ENCODE measurements at regions not wholly inside any gene's neighbourhood (a gene's known extent, or its start where the extent isn't known, plus 50 kb on each side); places are given as distances from the start of the nearest gene placed in this dataset.

DNA sequence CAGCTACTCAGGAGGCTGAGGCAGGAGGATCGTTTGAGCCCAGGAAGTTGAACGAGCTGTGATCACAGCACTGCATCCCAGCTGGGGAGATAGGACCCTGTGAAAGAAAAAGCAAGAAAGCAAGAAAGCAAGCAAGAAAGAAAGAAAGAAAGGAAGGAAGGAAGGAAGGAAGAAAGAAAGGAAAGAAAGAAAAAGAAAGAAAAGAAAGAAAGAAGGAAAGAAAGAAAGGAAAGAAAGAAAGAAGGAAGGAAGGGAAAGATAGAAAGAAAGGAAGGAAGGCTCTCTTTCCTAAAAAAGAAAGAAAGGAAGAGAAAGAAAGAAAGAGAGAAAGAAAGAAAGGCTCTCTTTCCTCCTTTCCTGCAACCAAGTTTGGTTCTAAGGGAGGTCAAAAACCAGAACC lies 380.3 kb downstream of the PCNX1 start:
- no peak for DNase-seq (ENCODE audit: low read depth, low spot score)

DNA sequence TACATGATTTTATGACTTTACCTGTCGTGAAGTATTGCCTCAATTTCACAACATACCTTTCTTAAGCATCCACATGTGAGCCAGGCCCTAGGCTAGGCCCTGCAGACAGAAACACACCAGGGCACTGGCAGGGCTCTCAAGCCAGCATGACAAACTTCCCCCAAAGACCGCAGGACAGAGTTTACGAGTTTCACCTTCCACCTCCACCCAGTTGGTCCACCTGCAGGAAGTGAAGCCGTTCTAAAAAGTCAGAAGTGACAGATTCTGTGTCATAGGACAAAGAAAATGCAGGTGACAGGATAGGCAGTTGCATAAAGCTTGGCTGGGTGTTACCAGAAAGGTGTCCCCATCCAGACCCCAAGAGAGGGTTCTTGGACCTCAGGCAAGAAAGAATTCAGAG lies 382.3 kb downstream of the PCNX1 start:
- no peak for DNase-seq (ENCODE audit: low read depth, low spot score)

DNA sequence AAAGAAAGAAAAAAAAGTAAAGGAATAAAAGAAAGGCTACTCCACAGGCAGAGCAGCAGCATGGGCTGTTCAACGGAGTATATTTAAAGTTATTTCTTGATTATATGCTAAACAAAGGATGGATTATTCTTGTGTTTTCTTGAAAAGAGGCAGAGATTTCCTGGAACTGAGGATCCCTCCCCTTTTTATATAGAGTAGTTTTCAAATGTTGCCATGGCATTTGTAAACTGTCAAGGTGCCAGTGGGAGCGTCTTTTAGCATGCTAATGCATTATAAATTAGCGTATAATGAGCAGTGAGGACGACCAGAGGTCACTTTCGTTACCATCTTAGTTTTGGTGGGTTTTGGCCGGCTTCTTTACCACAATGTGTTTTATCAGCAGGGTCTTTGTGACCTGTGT lies 383.0 kb downstream of the PCNX1 start:
- no peak for DNase-seq (ENCODE audit: low read depth, low spot score)

DNA sequence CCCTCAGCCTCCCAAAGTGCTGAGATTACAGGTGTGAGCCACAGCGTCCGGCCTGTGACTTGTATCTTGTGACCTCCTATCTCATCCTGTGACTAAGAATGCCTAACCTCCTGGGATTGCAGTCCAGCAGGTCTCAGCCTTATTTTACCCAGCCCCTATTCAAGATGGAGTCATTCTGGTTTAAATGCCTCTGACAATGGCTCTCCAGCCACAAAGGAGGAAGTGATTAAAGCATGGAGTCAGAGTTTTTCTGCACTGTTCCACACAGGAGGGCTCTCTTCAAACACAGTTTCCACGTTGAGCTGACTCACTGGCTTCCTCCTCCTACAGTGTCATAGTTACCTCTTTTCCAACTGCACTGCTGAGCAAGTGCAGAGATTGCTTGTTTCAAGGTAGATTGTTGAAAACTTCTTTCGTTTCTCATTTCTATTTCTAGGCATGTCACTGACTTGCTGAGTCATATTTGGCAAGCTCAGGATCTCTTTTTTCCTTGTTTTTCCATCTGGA lies 383.8 kb downstream of the PCNX1 start:
- peak; percentile 4 for DNase-seq (ENCODE audit: low read depth, low spot score)

DNA sequence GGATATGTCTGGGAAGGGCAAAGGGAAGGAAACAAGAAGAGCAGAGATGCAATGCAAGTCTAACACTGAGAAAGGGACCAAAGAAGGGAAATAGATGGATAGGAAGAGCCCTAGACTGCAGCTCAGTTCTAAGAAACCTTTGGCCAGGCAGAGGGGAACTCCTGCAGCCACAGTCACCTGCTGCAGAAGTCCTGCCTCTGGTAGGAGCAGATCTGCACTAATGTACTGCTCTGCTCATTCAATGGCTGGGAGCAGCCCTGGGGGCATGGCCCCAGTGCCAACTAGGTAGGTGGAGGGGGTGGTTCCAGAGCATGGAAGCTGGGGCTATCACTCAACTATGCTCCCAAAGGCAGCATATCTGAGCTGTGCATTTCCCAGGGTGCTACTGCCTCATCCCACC lies 388.9 kb downstream of the PCNX1 start:
- no peak for DNase-seq (ENCODE audit: low read depth, low spot score)

DNA sequence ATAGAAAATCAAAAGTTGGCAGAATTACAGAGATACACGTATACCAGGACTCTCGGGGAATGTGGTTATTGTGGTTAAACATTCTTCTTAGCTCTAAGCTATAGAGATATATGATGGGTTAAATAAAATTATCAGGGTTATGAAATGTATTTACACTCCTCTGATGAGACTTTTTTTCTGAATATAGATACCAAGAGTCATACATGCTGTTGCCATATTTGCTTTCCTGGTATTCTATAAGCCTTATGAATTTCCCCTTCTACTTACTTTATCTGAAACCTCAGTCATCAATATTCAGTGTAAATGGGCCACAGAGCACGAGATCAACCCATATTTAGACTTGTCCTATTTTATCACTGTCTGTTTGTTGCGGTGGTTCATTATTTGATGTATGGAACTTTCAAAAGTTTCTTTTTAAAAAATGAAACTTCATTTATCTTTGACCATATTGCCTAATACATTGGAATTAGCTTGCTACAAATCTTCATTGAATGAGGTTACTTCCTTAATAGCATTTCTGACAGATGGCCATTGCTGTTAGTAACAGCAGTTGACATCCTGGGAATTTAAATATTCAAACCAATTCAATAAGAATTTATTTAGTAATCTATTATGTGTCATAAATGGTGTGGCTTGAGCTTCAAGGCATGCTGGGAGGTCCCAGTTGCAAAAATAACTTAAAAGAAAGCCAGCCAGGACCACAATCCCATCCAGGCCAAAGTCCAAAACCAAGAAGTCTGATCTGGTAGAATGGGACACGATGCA lies 393.5 kb downstream of the PCNX1 start:
- DNase-seq (ENCODE audit: low read depth, low spot score) = no peak

DNA sequence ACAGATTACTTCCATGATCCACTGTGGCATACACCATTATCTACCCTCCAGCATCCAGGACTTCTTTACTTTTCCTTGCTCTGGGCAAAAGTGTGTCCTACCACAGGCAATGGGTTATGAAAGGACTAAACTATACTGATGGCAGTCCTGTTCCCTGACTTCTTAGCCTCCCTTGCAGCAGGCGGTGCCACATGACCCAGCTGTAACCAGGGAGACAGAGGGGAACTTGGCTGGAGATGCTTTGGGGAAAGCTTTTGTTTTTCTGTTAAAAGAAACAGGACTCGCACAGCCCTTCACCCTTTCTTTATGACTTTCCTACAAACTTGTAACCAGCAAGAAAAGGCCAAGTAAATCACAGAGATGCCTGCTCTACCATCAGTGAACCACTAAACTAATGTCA lies 394.4 kb downstream of the PCNX1 start:
- no peak for DNase-seq (ENCODE audit: low read depth, low spot score)

DNA sequence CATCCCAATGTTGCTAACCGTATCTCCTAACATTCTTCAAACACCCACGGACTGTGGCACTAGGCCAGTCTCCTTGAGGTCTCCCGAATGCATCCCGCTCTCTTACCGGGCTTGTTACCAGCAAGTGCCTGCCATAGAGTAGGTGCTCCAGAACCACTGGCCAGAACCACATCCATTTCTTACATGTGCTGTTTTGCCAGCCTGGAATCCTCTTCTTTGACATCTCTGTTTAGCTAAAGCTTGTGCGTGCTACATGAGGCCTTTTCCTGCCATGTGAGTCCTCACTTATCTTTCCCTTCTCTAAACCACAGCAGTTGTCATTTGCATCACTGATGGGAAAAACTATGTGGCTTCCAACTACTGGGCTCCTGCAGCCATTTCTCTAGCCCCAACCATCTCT lies 397.4 kb downstream of the PCNX1 start:
- DNase-seq (ENCODE audit: low read depth, low spot score) = no peak

DNA sequence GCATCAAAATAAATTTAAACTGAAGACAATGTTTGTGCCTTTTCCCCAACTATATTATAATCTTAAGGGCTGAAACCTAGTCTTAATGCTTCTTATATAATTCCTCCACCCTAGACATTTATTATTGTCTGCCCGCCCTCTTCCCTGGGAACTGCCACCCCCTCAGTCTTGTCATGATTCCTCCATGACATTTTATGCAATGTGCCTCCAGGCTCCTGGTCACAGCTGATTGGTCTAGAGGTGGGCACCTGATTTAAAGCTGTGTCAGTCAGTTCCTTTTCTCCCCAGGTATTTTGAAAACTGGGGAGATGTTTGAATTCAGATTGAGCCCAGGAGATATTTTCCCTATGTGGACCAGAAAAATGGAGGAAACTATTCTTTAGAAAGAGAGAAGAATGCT lies 401.4 kb downstream of the PCNX1 start:
- no peak for DNase-seq (ENCODE audit: low read depth, low spot score)

DNA sequence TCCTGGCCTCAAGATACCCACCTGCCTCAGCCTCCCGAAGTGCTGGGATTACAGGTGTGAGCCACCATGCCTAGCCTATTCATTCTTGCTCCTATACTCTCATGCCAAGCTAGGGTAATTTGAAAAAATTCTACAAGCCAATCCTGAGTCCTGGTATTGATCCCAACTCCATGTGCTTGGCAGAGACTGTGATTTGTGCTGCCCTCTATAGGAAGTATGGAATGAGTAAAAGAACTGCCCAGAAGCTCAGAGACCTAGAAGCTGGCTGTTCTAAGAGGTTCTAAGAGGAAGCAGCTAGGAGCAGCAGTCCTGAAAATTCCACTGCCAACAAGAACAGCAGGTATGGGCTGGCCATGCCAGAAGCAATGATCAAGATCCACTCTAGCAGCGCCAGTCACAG lies 402.5 kb downstream of the PCNX1 start:
- no peak for DNase-seq (ENCODE audit: low read depth, low spot score)

DNA sequence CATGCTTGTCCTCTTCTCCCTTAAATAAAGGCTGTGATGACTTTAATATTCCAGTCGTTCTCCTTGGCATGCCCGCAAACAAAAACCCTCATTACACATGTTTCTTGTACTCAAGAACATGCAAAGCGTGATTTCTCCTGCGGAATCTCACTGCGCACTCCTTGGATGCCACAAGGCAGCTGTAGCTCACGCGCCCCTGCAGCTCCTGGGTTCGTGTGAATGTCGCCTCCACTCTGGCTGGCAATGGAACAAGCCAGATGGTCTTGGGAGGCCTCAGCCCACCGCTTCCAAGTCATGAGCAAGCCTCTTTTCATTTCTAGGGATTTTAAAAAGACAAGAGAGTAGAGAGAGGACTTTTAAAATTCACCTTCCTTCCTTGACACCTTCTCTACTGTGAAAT lies 403.8 kb downstream of the PCNX1 start:
- DNase-seq (ENCODE audit: low read depth, low spot score) = no peak

DNA sequence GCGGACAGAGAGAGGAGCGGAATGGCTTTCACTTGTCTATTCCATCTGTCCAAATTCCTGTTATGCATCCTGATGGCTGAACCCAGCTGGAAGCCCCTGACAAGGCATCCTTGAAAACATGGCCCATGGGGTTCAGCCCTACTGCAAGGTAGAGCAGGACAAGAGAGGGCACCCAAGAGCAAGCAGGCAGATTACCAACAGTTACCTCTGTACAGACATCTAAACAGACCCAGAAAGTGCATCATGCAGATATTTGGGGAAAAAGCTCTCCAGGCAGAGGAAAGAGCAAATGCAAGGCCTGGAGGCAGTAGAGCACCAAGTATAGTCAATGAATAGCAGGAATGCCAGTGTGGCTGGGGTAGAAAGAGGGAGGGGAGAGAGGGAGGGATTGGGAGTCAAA lies 407.5 kb downstream of the PCNX1 start:
- DNase-seq (ENCODE audit: low read depth, low spot score) = no peak

DNA sequence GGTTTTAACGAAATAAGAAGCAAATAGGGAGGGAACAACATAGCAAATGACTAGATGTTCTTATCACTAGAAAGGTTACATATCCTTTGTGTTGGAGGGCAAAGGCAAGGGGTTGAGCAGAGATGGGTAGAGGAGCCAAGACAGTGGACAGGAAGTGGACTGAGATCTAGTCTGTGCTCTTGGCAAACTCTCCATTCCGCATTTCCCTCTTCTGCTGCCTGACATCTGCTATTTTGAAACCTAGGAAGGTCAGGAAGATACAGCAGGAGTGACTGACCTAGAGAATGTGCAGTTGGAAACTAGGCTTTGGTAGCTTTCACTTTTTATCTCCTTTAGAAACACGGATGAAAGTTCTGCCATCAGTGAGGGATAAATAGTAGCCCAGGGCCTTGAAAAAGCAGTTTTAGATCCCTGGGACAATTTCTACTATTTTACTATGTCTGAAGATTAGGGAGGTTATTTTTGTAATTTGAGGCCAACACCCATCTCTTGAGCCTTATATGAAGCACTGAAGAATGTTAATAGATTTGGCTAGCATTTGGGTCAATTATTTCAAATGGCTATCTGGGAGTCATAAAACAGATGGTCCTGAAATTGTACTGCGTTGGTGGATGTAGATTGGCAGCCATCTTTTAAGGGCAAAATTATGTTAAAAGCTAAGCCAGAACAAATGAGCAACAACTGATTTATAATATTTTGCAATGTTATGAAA lies 410.3 kb downstream of the PCNX1 start:
- DNase-seq (ENCODE audit: low read depth, low spot score) = no peak

DNA sequence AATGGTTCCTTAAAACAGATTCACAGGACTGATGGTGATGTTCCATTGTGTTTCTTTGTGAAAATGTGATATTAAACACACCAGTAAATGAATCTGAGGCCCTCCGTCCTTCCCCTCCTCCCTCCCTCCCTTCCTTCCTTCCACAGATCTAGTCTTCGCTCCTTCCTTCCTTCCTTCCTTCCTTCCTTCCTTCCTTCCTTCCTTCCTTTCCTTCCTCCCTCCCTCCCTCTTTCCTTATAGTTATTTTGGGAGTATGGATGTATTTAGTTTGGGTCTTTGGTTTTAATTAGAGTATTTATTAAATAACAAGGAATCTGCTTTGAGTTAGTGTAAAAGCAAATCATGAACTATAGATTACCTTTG lies 410.8 kb downstream of the PCNX1 start:
- no peak for DNase-seq (ENCODE audit: low read depth, low spot score)

DNA sequence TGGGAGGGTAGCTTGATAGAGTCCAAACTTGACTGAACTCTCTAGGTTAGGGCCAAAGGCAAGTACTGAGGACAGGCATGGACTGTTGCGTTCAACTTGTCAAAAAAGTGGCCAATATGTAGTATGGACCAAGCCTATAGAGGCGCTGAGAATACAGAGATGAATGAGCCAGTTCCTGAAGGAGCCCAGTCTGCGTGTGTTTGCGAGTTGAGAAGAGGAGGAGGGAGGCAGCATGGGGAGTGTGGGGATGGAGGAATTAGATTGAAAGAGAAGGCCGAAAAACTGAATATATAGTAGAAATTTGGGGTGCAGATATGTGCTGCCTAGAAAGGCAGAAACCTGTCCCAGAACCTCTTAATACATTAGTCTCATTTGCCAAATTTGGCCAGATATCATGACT lies 412.4 kb downstream of the PCNX1 start:
- no peak for DNase-seq (ENCODE audit: low read depth, low spot score)

DNA sequence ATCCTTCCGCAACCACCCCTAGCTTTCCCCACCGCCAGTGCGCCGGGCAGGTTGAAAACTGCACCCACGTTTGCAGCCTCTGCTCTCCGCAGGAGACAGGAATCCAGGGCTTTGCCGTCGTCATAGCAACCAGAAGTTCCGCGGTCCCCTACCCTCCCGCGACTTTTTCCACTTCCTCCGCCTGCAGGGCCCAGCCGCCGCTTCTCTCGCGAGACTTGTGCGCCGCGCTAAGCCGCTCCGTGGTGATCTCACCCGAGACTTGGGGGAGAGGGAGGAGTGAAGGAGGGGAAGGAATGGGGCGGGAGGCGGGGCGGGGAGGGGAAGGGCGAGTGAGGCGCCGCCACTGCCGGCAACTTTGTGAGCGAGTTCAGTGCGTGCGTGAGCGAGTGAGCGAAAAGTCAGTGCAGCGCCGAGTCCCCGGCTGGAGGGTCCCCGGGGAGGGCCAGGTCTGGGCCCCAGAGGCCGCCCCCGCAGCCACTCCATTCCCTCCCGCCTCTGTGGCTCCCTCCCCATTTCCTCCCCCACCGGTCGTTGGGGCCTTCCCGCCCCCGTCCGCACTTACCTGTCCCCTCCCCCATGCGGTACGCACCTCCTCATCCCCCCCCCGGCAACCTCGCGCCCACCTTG lies 413.0 kb downstream of the PCNX1 start, which contains the start of gene SIPA1L1:
SIPA1L1 (plus strand) TSS at position 370 of the 627 bp plus-strand sequence.
- peak; percentile 95 for DNase-seq (ENCODE audit: low read depth, low spot score)

DNA sequence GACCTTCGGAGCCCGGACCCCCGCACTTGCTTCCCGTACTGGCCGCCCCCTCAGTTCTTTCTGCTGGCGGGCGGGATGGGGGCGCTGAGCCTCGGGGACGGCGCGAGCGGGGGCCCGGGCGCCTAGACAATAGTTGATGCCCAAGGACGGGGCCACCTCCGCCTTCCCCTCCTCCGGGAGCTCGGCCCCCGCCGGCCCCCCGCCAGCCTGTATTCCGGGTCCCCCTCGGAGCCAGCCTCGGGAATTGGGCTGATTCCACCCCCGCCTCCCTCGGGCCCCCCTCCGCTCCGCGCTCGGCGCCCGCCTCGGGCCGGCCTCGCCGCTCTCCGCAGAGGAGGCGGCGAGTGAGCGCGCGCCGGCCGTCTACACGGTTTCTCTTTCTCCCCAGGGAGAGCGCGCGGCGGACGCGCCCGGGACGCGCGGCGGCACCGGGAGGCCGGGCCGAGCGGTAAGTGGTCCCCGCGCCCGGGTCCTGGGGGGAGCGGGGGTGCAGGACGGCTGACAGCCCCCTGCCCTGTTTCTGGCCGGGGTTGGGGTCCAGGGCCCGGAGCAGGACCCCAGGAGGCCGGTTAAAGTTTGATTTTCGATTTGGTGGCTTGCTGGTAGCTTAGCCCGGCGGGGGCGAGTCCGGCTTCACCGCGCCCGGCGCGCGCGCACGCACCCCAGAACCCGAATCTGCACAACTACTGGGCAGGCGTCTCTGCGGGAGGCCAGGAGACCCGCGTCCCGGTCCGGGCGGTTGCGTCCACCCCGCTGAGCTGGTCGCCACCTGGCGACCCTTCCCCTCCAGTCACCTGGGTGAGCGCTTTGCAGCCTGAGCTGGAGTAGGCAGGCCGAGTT lies 413.7 kb downstream of the PCNX1 start:
- peak; percentile 27 for DNase-seq (ENCODE audit: low read depth, low spot score)

DNA sequence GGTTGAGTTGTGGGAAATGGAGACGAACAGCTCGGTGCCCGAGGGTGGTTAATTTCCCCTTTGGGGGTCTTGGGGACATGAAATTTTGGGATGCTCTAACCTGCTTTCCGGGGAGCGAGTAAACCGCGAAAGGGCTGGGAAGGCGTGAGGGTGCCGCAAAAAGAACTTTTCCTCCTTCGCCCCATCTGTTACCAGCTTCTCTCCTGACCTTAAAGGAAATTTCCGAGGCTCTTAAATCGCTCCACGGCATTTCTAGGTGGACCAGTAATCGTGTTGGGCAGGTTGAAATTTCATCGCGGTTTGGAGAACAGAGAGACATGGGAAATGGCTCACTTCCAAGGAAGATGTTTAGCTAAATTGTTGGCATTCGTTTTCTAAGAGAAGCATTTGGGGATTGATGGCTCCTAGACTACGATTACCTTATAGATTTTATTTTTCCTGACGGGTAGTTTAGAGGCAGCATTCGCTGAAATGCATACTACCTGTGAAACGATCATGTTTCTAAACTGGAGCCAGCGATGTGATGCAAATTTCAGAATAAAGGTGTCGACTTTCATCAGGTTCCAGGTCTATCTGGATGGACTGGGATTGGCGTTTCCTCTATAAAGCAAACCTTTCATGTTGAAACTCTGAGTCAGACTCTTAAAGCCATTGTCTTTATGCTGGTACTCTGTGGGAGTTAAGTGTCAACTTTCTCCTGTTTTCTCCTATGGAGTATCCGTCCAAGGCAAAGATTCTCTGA lies 414.5 kb downstream of the PCNX1 start:
- no peak for DNase-seq (ENCODE audit: low read depth, low spot score)

DNA sequence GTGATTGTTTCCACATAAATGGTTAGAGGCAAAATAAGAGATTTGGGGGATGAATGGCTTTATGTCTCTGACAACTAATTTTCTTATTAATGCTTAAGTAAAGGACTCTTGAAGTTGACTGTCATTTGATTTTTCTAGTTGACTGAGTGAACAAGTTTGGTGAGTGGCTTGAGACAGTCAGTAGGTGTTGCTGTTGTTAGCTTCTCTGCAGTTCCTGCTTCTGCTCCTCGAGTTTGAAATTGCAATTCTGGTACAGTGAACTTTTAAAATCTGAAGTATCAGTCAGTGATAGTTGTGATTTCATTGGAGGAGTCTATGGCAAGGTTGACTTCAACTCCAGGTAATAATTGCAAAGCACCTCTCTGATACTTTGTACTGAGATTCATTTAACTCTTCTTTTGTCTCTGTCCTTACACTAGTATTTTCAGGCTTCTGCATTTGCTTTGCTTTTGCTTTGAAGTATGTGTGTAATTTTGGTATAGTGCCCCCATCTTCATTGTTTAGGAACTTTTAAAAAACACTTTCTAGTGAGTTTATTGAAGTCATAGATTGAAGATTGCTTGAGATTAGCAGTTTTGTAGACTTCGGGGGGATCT lies 415.5 kb downstream of the PCNX1 start:
- no peak for DNase-seq (ENCODE audit: low read depth, low spot score)

DNA sequence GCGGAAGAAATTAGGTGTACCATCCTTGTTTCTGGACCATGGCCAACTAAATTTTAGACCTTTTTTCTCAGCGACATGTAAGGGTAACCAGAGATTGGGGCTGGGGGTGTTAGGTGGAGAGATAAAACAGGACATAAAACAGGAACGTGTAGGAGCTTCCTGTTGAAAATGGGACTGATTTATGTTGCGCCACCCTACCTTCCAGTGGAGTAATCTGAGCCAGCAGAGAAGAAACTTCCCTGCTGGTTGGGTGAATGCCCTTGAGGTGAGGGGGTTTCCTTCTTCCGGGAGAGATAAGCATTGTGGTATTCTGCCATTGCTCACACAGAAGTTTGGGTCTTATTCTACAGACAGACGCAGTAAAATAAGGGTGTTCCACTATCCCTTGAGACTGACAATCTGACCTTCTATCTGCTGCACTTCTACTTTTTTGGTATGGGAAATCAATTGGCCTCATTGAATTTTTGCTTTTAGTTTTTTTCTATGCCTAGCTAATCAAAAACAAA lies 417.6 kb downstream of the PCNX1 start:
- DNase-seq (ENCODE audit: low read depth, low spot score) = peak; percentile 6

Data from activated naive CD8-positive, alpha-beta T cell treated with anti-CD3 and anti-CD28 coated beads, Interleukin-2, amount 50 U/mL, for 16 hours (primary cell).